SK-N-SH (cell line): ENCODE measurements at regions not wholly inside any gene's neighbourhood (a gene's known extent, or its start where the extent isn't known, plus 50 kb on each side); places are given as distances from the start of the nearest gene placed in this dataset.

Experiments
- CTCF ChIA-PET: fragments of 300-600, 350-600 bp; formaldehyde crosslinking; extraction: SDS; loops from one replicate; lab custom pipeline; 2021; lab: Yijun Ruan, JAX
- POLR2A ChIA-PET: fragments of 350-600 bp; sonication (Branson Sonifier 250); formaldehyde crosslinking; extraction: SDS; loops from one replicate; lab custom pipeline; 2020; ENCODE audit warnings: antibody characterized with exemption, inconsistent platforms; lab: Yijun Ruan, JAX
- DNase-seq: peaks from one replicate; pipeline ENCODE4 v3.0.0; 2012
- H2AFZ ChIP-seq: fragments of 200-600 bp; sonication (generic); 2 replicates; pipeline ENCODE4 v1.8.1; 2016; ENCODE audit warnings: antibody characterized with exemption, mild to moderate bottlenecking, low read depth
- H3F3A ChIP-seq: fragments of 200-600 bp; sonication (generic); replicated peaks from 2 replicates; pipeline ENCODE3; 2016; ENCODE audit warnings: antibody characterized with exemption, mild to moderate bottlenecking; ENCODE audit not compliant: insufficient read depth
- H3K27ac ChIP-seq, 2 experiments: fragments of 200-500 bp in 1 of 2; fragments of 200-600 bp in 1 of 2; sonication (Bioruptor generic) in 1 of 2; sonication (generic), shearing (Covaris generic) in 1 of 2; 2 replicates each; pipeline versions ENCODE4 v1.5.1 to v1.6.1; 2014 to 2016; ENCODE audit warnings: low read depth in 2 of 2, inconsistent platforms in 1 of 2, low read length in 1 of 2, mild to moderate bottlenecking in 1 of 2, mixed read lengths in 1 of 2
- H3K27me3 ChIP-seq: fragments of 200-600 bp; sonication (generic), shearing (Covaris generic); 2 replicates; pipeline ENCODE4 v1.6.1; 2016; ENCODE audit warnings: mixed run types; ENCODE audit not compliant: insufficient read depth
- H3K36me3 ChIP-seq, 2 experiments: fragments of 200-500 bp in 1 of 2; fragments of 200-600 bp in 1 of 2; sonication (Bioruptor generic) in 1 of 2; sonication (generic) in 1 of 2; replicated peaks in 1 of 2; 2 replicates each; pipeline versions ENCODE3 to v1.5.1; 2014 to 2016; ENCODE audit warnings: low read length in 1 of 2, mild to moderate bottlenecking in 1 of 2; ENCODE audit not compliant: insufficient read depth in 2 of 2, control insufficient read depth in 1 of 2
- H3K4me1 ChIP-seq, 2 experiments: fragments of 200-500 bp in 1 of 2; fragments of 200-600 bp in 1 of 2; sonication (Bioruptor generic) in 1 of 2; sonication (generic), shearing (Covaris generic) in 1 of 2; 2 replicates each; pipeline versions ENCODE4 v1.5.1 to v1.6.1; 2014 to 2016; ENCODE audit warnings: low read depth in 1 of 2, low read length in 1 of 2, mixed run types in 1 of 2; ENCODE audit not compliant: insufficient read depth in 2 of 2, control insufficient read depth in 1 of 2
- H3K4me2 ChIP-seq: fragments of 200-600 bp; sonication (generic), shearing (Covaris generic); 2 replicates; pipeline ENCODE4 v1.6.1; 2017; ENCODE audit warnings: mixed run types
- H3K4me3 ChIP-seq, 2 experiments: fragments of 200-500 bp in 1 of 2; fragments of 200-600 bp in 1 of 2; sonication (Bioruptor generic) in 1 of 2; sonication (generic), shearing (Covaris generic) in 1 of 2; 2 replicates each; pipeline versions ENCODE4 v1.5.1 to v1.8.1; 2014 to 2016; ENCODE audit warnings: low read depth in 2 of 2, inconsistent platforms in 1 of 2, low read length in 1 of 2, mild to moderate bottlenecking in 1 of 2, mixed read lengths in 1 of 2, moderate library complexity in 1 of 2
- H3K79me2 ChIP-seq: fragments of 200-600 bp; sonication (generic); 2 replicates; pipeline ENCODE4 v1.8.1; 2017; ENCODE audit warnings: mild to moderate bottlenecking; ENCODE audit not compliant: insufficient read depth
- H3K9ac ChIP-seq: fragments of 200-600 bp; sonication (generic); 2 replicates; pipeline ENCODE4 v1.6.1; 2017; ENCODE audit warnings: mixed run types
- H3K9me2 ChIP-seq: fragments of 200-600 bp; sonication (generic); 2 replicates; pipeline ENCODE4 v1.6.1; 2017; ENCODE audit warnings: mixed run types
- H3K9me3 ChIP-seq: fragments of 200-600 bp; sonication (generic); 2 replicates; pipeline ENCODE4 v1.6.1; 2017; ENCODE audit warnings: mixed run types, mild to moderate bottlenecking, moderate library complexity
- H4K20me1 ChIP-seq: fragments of 200-600 bp; sonication (generic); 2 replicates; pipeline ENCODE4 v1.6.1; 2017; ENCODE audit warnings: mild to moderate bottlenecking, mixed run types; ENCODE audit not compliant: insufficient read depth
- CHD2 ChIP-seq: fragments of 150-350 bp; IDR thresholded peaks from 2 replicates; pipeline ENCODE4 v1.6.1; 2018; ENCODE audit warnings: low read length; ENCODE audit not compliant: partially characterized antibody
- CTCF ChIP-seq: fragments of 200-600 bp; sonication (generic); IDR thresholded peaks from 2 replicates; pipeline ENCODE4 v1.6.1; 2017; ENCODE audit warnings: antibody characterized with exemption, mild to moderate bottlenecking, moderate library complexity
- ELF1 ChIP-seq: IDR thresholded peaks from 2 replicates; pipeline ENCODE4 v1.4.0; 2012
- EP300 ChIP-seq, 2 experiments: IDR thresholded peaks; 2 replicates each; pipeline versions ENCODE4 v1.4.0 to v1.6.1; 2012; ENCODE audit warnings: borderline replicate concordance in 1 of 2, low read depth in 1 of 2, low read length in 1 of 2
- EZH2phosphoT487 ChIP-seq: fragments of 200-600 bp; sonication (generic); IDR thresholded peaks from 2 replicates; pipeline ENCODE4 v1.6.1; 2017; ENCODE audit warnings: low read depth, mixed run types, mild to moderate bottlenecking, antibody characterized with exemption, moderate library complexity, borderline replicate concordance
- FOXJ3 ChIP-seq: sonication (generic); formaldehyde crosslinking; IDR thresholded peaks from 2 replicates; pipeline ENCODE4 v1.5.1; 2020; ENCODE audit warnings: mild to moderate bottlenecking, missing genetic modification reagents
- GABPA ChIP-seq: IDR thresholded peaks from 2 replicates; pipeline ENCODE4 v1.4.0; 2012; ENCODE audit warnings: low read depth, mild to moderate bottlenecking
- GATA2 ChIP-seq: sonication (generic); formaldehyde crosslinking; IDR thresholded peaks from 2 replicates; pipeline ENCODE4 v1.5.0; 2020; ENCODE audit warnings: mild to moderate bottlenecking, missing genetic modification reagents
- IRF3 ChIP-seq: fragments of 150-350 bp; IDR thresholded peaks from 2 replicates; pipeline ENCODE4 v1.6.1; 2016; ENCODE audit warnings: mild to moderate bottlenecking, low read depth, low read length
- JUND ChIP-seq: IDR thresholded peaks from 2 replicates; pipeline ENCODE4 v1.4.0; 2012
- MEF2A ChIP-seq: IDR thresholded peaks from 2 replicates; pipeline ENCODE4 v1.4.0; 2012; ENCODE audit warnings: low read depth, borderline replicate concordance
- PBX3 ChIP-seq: IDR thresholded peaks from 2 replicates; pipeline ENCODE4; 2012
- RAD21 ChIP-seq: IDR thresholded peaks from 2 replicates; pipeline ENCODE4 v1.6.1; 2012; ENCODE audit warnings: mild to moderate bottlenecking, low read length
- RFX5 ChIP-seq: IDR thresholded peaks from 2 replicates; pipeline ENCODE4 v1.6.1; 2012; ENCODE audit warnings: mild to moderate bottlenecking, improper control_type of control experiment, low read length
- TAF1 ChIP-seq: IDR thresholded peaks from 2 replicates; pipeline ENCODE4 v1.6.1; 2012; ENCODE audit warnings: low read depth, mild to moderate bottlenecking, low read length, moderate library complexity, borderline replicate concordance
- YY1 ChIP-seq: IDR thresholded peaks from 2 replicates; pipeline ENCODE4 v1.4.0; 2012; ENCODE audit warnings: low read depth, mild to moderate bottlenecking
- whole genome bisulfite sequencing: methylation state at CpG from one replicate; pipeline ENCODE4 v1.1.6; 2017; ENCODE audit warnings: low lambda C conversion rate; 5-methylcytosine and 5-hydroxymethylcytosine counted together

GRCh38 chr5:126129431-126129830 is 293.8 kb upstream of the GRAMD2B start:
- DNase-seq: no peak
- Histone ChIP-seq H3K4me2 (no peak overlapping the region), H3F3A (no peaks in the 10 kb centered on the region), H3K4me1 (peaks cover 0 to 10% of the 10 kb centered on the region in 2 experiments; a peak in 2 of 4 replicates), H3K27me3 (no peaks in the 10 kb centered on the region), H3K9me2 (no peaks in the 10 kb centered on the region), H3K36me3 (no peaks in the 10 kb centered on the region), H2AFZ (no peak overlapping the region), H3K9ac (no peak overlapping the region), H3K4me3 (no peak overlapping the region), H3K9me3 (peaks cover 3% of the 10 kb centered on the region; the same call in 1 of the 2 replicates), H4K20me1 (no peaks in the 10 kb centered on the region), H3K27ac (no peak overlapping the region), H3K79me2 (no peaks in the 10 kb centered on the region)
- 75% methylated on average over 2 of the region's 2 CpGs for WGBS
- TF ChIP-seq MEF2A (no peak), IRF3 (no peak), GATA2 (CRISPR knock-in tag) (no peak), FOXJ3 (CRISPR knock-in tag) (no peak), RFX5 (no peak), EP300 (IDR thresholded peaks at IDR 0.05; ENCODE audit: borderline replicate concordance in 1 of 2, low read depth in 1 of 2, low read length in 1 of 2) (no peak), EZH2phosphoT487 (no peak), YY1 (no peak), GABPA (no peak), PBX3 (no peak), JUND (no peak), ELF1 (no peak), RAD21 (no peak), CHD2 (no peak), CTCF (no peak), TAF1 (no peak)
- POLR2A ChIA-PET: no interaction called here
- CTCF ChIA-PET: no interaction called here
